Activated CD4-positive, alpha-beta T cell treated with anti-CD3 and anti-CD28 coated beads, Interleukin-2, amount 10 ng/mL, durations not matched to agents 7 days and 5 days (primary cell): ENCODE measurements at regions not wholly inside any gene's neighbourhood (a gene's known extent, or its start where the extent isn't known, plus 50 kb on each side); places are given as distances from the start of the nearest gene placed in this dataset.

Source experiments
- CTCF ChIA-PET: fragments of 350-600 bp; sonication (Branson Sonifier 250); formaldehyde crosslinking; loops from one replicate; lab custom pipeline; 2021; ENCODE audit warnings: antibody characterized with exemption; lab: Charles Lee
- POLR2A ChIA-PET: fragments of 350-600 bp; sonication (Branson Sonifier 250); formaldehyde crosslinking; loops from one replicate; lab custom pipeline; 2021; ENCODE audit warnings: antibody characterized with exemption; lab: Charles Lee
- DNase-seq: peaks from one replicate; pipeline ENCODE4 v3.0.0-alpha.2; 2020
- H3K27ac Mint-ChIP-seq: one replicate; pipeline ENCODE4 v1.8.0; 2021; ENCODE audit warnings: mild to moderate bottlenecking, moderate library complexity, mixed read lengths
- H3K27me3 Mint-ChIP-seq: one replicate; pipeline ENCODE4 v1.8.0; 2021; ENCODE audit warnings: mixed read lengths
- H3K36me3 Mint-ChIP-seq: one replicate; pipeline ENCODE4 v1.8.0; 2021; ENCODE audit warnings: low read depth, mixed read lengths
- H3K4me1 Mint-ChIP-seq: one replicate; pipeline ENCODE4 v1.8.0; 2021; ENCODE audit warnings: mixed read lengths
- H3K4me3 Mint-ChIP-seq: one replicate; pipeline ENCODE4 v1.8.0; 2021; ENCODE audit warnings: mild to moderate bottlenecking, moderate library complexity, mixed read lengths
- H3K9me3 Mint-ChIP-seq: one replicate; pipeline ENCODE4 v1.8.0; 2021; ENCODE audit warnings: mixed read lengths

GRCh38 chr13:88345171-88345847 is 674.1 kb downstream of the SLITRK5 start:
- H3K4me3 Mint-ChIP-seq, result no peak overlapping the region
- no peaks in the 10 kb centered on the region for H3K27me3 Mint-ChIP-seq
- H3K9me3 Mint-ChIP-seq, result peaks cover 15% of the 10 kb centered on the region
- ChIA-PET POLR2A (no interaction called here), CTCF (no interaction called here)
- no peaks in the 10 kb centered on the region for H3K36me3 Mint-ChIP-seq
- no peaks in the 10 kb centered on the region for H3K4me1 Mint-ChIP-seq
- no peak overlapping the region for H3K27ac Mint-ChIP-seq
- no peak for DNase-seq

- Mint-ChIP-seq H3K27me3 (no peaks in the 10 kb centered on the region), H3K4me1 (no peaks in the 10 kb centered on the region), H3K9me3 (no peaks in the 10 kb centered on the region), H3K36me3 (no peaks in the 10 kb centered on the region), H3K4me3 (no peak overlapping the region), H3K27ac (no peak overlapping the region)
- no peak for DNase-seq
- CTCF ChIA-PET, result no interaction called here
- POLR2A ChIA-PET, result no interaction called here
Observed at GRCh38 chr13:88360761-88361160, 689.6 kb downstream of the SLITRK5 start.

- ChIA-PET CTCF (no interaction called here), POLR2A (no interaction called here)
- H3K4me1 Mint-ChIP-seq, result no peaks in the 10 kb centered on the region
- no peak overlapping the region for H3K4me3 Mint-ChIP-seq
- H3K27ac Mint-ChIP-seq, result no peak overlapping the region
- DNase-seq, result no peak
- H3K9me3 Mint-ChIP-seq, result no peaks in the 10 kb centered on the region
- no peaks in the 10 kb centered on the region for H3K36me3 Mint-ChIP-seq
- no peaks in the 10 kb centered on the region for H3K27me3 Mint-ChIP-seq
Observed at GRCh38 chr13:88369866-88370265, 698.7 kb downstream of the SLITRK5 start.

GRCh38 chr13:88376760-88377388 is 705.7 kb downstream of the SLITRK5 start:
- Mint-ChIP-seq H3K27me3 (no peaks in the 10 kb centered on the region), H3K4me3 (no peak overlapping the region), H3K4me1 (no peaks in the 10 kb centered on the region), H3K36me3 (no peaks in the 10 kb centered on the region), H3K9me3 (no peaks in the 10 kb centered on the region), H3K27ac (no peak overlapping the region)
- CTCF ChIA-PET, result no interaction called here
- POLR2A ChIA-PET, result no interaction called here
- no peak for DNase-seq

GRCh38 chr13:88377852-88378251 is 706.7 kb downstream of the SLITRK5 start:
- H3K27ac Mint-ChIP-seq, result no peak overlapping the region

GRCh38 chr13:88384542-88384941 is 713.4 kb downstream of the SLITRK5 start:
- Mint-ChIP-seq H3K27ac (no peak overlapping the region), H3K27me3 (no peaks in the 10 kb centered on the region), H3K9me3 (no peaks in the 10 kb centered on the region), H3K4me3 (no peak overlapping the region), H3K36me3 (no peaks in the 10 kb centered on the region), H3K4me1 (no peaks in the 10 kb centered on the region)
- DNase-seq, result no peak
- CTCF ChIA-PET, result interaction anchor here (0.5 kb wide), 1 partner anchor 241 kb away, joined by 3 read pairs; no protein-coding TSS in a partner anchor
- POLR2A ChIA-PET, result no interaction called here

More at GRCh38 chr13:88377852-88378251, 706.7 kb downstream of the SLITRK5 start:
- DNase-seq, result no peak
- no peak overlapping the region for H3K4me3 Mint-ChIP-seq
- no peaks in the 10 kb centered on the region for H3K4me1 Mint-ChIP-seq
- POLR2A ChIA-PET, result no interaction called here
- H3K27me3 Mint-ChIP-seq, result no peaks in the 10 kb centered on the region
- no peaks in the 10 kb centered on the region for H3K36me3 Mint-ChIP-seq
- H3K9me3 Mint-ChIP-seq, result no peaks in the 10 kb centered on the region
- CTCF ChIA-PET, result no interaction called here

GRCh38 chr13:88395804-88396203 is 724.6 kb downstream of the SLITRK5 start:
- Mint-ChIP-seq H3K27me3 (no peaks in the 10 kb centered on the region), H3K9me3 (peaks cover 2% of the 10 kb centered on the region), H3K27ac (no peak overlapping the region), H3K4me3 (no peak overlapping the region), H3K36me3 (no peaks in the 10 kb centered on the region), H3K4me1 (no peaks in the 10 kb centered on the region)
- ChIA-PET POLR2A (no interaction called here), CTCF (no interaction called here)
- DNase-seq, result no peak

GRCh38 chr13:88411696-88412095 is 740.5 kb downstream of the SLITRK5 start:
- Mint-ChIP-seq H3K4me1 (no peaks in the 10 kb centered on the region), H3K27me3 (no peaks in the 10 kb centered on the region), H3K27ac (no peak overlapping the region), H3K9me3 (peaks cover 2% of the 10 kb centered on the region), H3K4me3 (no peak overlapping the region), H3K36me3 (no peaks in the 10 kb centered on the region)
- ChIA-PET CTCF (no interaction called here), POLR2A (no interaction called here)
- DNase-seq, result no peak

- no peaks in the 10 kb centered on the region for H3K36me3 Mint-ChIP-seq
- DNase-seq, result no peak
- POLR2A ChIA-PET, result no interaction called here
- no peak overlapping the region for H3K27ac Mint-ChIP-seq
- H3K27me3 Mint-ChIP-seq, result no peaks in the 10 kb centered on the region
- no peak overlapping the region for H3K4me3 Mint-ChIP-seq
- CTCF ChIA-PET, result interaction anchor here (0.6 kb wide), 1 partner anchor 1083 kb away, joined by 5 read pairs; no protein-coding TSS in a partner anchor
- no peaks in the 10 kb centered on the region for H3K4me1 Mint-ChIP-seq
- peaks cover 1% of the 10 kb centered on the region for H3K9me3 Mint-ChIP-seq
Observed at GRCh38 chr13:88417801-88418200, 746.6 kb downstream of the SLITRK5 start.

GRCh38 chr13:88424463-88424862 is 753.3 kb downstream of the SLITRK5 start:
- no peak overlapping the region for H3K4me3 Mint-ChIP-seq
- H3K36me3 Mint-ChIP-seq, result no peaks in the 10 kb centered on the region
- H3K27me3 Mint-ChIP-seq, result no peaks in the 10 kb centered on the region
- no peak for DNase-seq
- H3K27ac Mint-ChIP-seq, result no peak overlapping the region
- ChIA-PET CTCF (no interaction called here), POLR2A (no interaction called here)
- H3K9me3 Mint-ChIP-seq, result peaks cover 1% of the 10 kb centered on the region
- H3K4me1 Mint-ChIP-seq, result no peaks in the 10 kb centered on the region

GRCh38 chr13:88426661-88427060 is 755.5 kb downstream of the SLITRK5 start:
- DNase-seq, result no peak
- Mint-ChIP-seq H3K4me3 (no peak overlapping the region), H3K9me3 (peaks cover 1% of the 10 kb centered on the region), H3K27ac (no peak overlapping the region), H3K4me1 (no peaks in the 10 kb centered on the region), H3K27me3 (no peaks in the 10 kb centered on the region), H3K36me3 (no peaks in the 10 kb centered on the region)
- ChIA-PET CTCF (no interaction called here), POLR2A (no interaction called here)

- ChIA-PET POLR2A (no interaction called here), CTCF (no interaction called here)
- Mint-ChIP-seq H3K4me3 (no peak overlapping the region), H3K27ac (no peak overlapping the region), H3K36me3 (no peaks in the 10 kb centered on the region), H3K27me3 (no peaks in the 10 kb centered on the region), H3K9me3 (peaks cover 3% of the 10 kb centered on the region), H3K4me1 (no peaks in the 10 kb centered on the region)
- no peak for DNase-seq
Observed at GRCh38 chr13:88429862-88430261, 758.7 kb downstream of the SLITRK5 start.

GRCh38 chr13:88434953-88435352 is 763.8 kb downstream of the SLITRK5 start:
- Mint-ChIP-seq H3K4me3 (no peak overlapping the region), H3K4me1 (no peaks in the 10 kb centered on the region), H3K27ac (no peak overlapping the region), H3K27me3 (no peaks in the 10 kb centered on the region), H3K9me3 (peaks cover 9% of the 10 kb centered on the region), H3K36me3 (no peaks in the 10 kb centered on the region)
- ChIA-PET POLR2A (no interaction called here), CTCF (no interaction called here)
- DNase-seq, result no peak

GRCh38 chr13:88436974-88437373 is 765.8 kb downstream of the SLITRK5 start:
- Mint-ChIP-seq H3K27ac (no peak overlapping the region), H3K4me3 (no peak overlapping the region), H3K4me1 (no peaks in the 10 kb centered on the region), H3K9me3 (peaks cover 7% of the 10 kb centered on the region), H3K27me3 (no peaks in the 10 kb centered on the region), H3K36me3 (no peaks in the 10 kb centered on the region)
- no peak for DNase-seq
- ChIA-PET POLR2A (no interaction called here), CTCF (no interaction called here)
